K562 (cell line): ENCODE measurements at regions not wholly inside any gene's neighbourhood (a gene's known extent, or its start where the extent isn't known, plus 50 kb on each side); places are given as distances from the start of the nearest gene placed in this dataset.

ENCODE experiments used
- CHD2 ChIP-seq: IDR thresholded peaks from 2 replicates; pipeline ENCODE4 v1.6.1; 2011; ENCODE audit warnings: low read depth, low read length
- CREB3 ChIP-seq: fragments of 450-650 bp; conservative IDR thresholded peaks from 2 replicates; pipeline ENCODE4 v1.6.1; 2016; ENCODE audit warnings: missing genetic modification characterization, low read depth, mild to moderate bottlenecking, missing compliant biosample characterization, moderate library complexity
- E2F1 ChIP-seq: sonication (generic); formaldehyde crosslinking; IDR thresholded peaks from 2 replicates; pipeline ENCODE4 v1.8.1; 2023; ENCODE audit warnings: mild to moderate bottlenecking, missing genetic modification reagents, moderate library complexity
- EGR1 ChIP-seq: fragments of 450-650 bp; conservative IDR thresholded peaks from 2 replicates; pipeline ENCODE4 v1.6.1; 2017; ENCODE audit warnings: mild to moderate bottlenecking
- ELF2 ChIP-seq: fragments of 250-450 bp; sonication (Bioruptor Pico); IDR thresholded peaks from 2 replicates; pipeline ENCODE4 v1.5.0; 2021; ENCODE audit warnings: mild to moderate bottlenecking
- ELF4 ChIP-seq: fragments of 450-650 bp; formaldehyde crosslinking; IDR thresholded peaks from 2 replicates; pipeline ENCODE4 v1.4.0; 2022; ENCODE audit warnings: missing genetic modification characterization
- EP300 ChIP-seq: IDR thresholded peaks from 2 replicates; pipeline ENCODE4 v1.6.1; 2012; ENCODE audit warnings: low read length, improper control_type of control experiment
- KAT8 ChIP-seq: fragments of 450-650 bp; IDR thresholded peaks from 2 replicates; pipeline ENCODE4 v1.6.1; 2016; ENCODE audit warnings: low read depth, mild to moderate bottlenecking
- MCM2 ChIP-seq: fragments of 450-650 bp; IDR thresholded peaks from 2 replicates; pipeline ENCODE4 v1.6.1; 2017; ENCODE audit warnings: low read depth, mild to moderate bottlenecking
- MCM5 ChIP-seq: fragments of 450-650 bp; IDR thresholded peaks from 2 replicates; pipeline ENCODE4 v1.6.1; 2016; ENCODE audit warnings: low read depth
- MTA3 ChIP-seq: fragments of 450-650 bp; formaldehyde crosslinking; IDR thresholded peaks from 2 replicates; pipeline ENCODE4 v1.6.1; 2017; ENCODE audit warnings: mild to moderate bottlenecking, borderline replicate concordance
- NFIC ChIP-seq: fragments of 450-650 bp; IDR thresholded peaks from 2 replicates; pipeline ENCODE4 v1.6.1; 2017; ENCODE audit warnings: mild to moderate bottlenecking, inconsistent platforms
- NRF1 ChIP-seq, 2 experiments: fragments of 450-650 bp; IDR thresholded peaks in 1 of 2; conservative IDR thresholded peaks in 1 of 2; 2 replicates each; pipeline ENCODE4 v1.6.1; 2014; ENCODE audit warnings: mild to moderate bottlenecking in 2 of 2
- PPARD ChIP-seq: fragments of 250-450 bp; sonication (Bioruptor Pico); IDR thresholded peaks from 2 replicates; pipeline ENCODE4 v1.8.0; 2022; ENCODE audit warnings: inconsistent platforms, mild to moderate bottlenecking, moderate library complexity
- RAD21 ChIP-seq, 2 experiments: fragments of 250-450 bp in 1 of 2; fragments of 450-650 bp in 1 of 2; sonication (Bioruptor Pico) in 1 of 2; formaldehyde crosslinking in 1 of 2; IDR thresholded peaks in 1 of 2; conservative IDR thresholded peaks in 1 of 2; 2 replicates each; pipeline versions ENCODE4 v1.4.0 to v1.8.0; 2020 to 2022; ENCODE audit warnings: mild to moderate bottlenecking in 2 of 2, moderate library complexity in 1 of 2
- TSC22D4 ChIP-seq: fragments of 450-650 bp; IDR thresholded peaks from 2 replicates; pipeline ENCODE4 v1.6.1; 2016; ENCODE audit warnings: missing genetic modification characterization, missing biosample characterization, control low read depth
- TF ChIP-seq, protein P1 (sequence below): IDR thresholded peaks from 2 replicates; pipeline ENCODE4 v1.6.1; 2011; ENCODE audit warnings: borderline replicate concordance, low read depth, mild to moderate bottlenecking, moderate library complexity, low read length; ENCODE audit not compliant: insufficient read depth, poor library complexity, severe bottlenecking
- TF ChIP-seq, protein P2 (sequence below): IDR thresholded peaks from 2 replicates; pipeline ENCODE4 v1.6.1; 2012; ENCODE audit warnings: low read depth, low read length, improper control_type of control experiment, borderline replicate concordance
- TF ChIP-seq, protein P3 (sequence below): fragments of 250-450 bp; sonication (Bioruptor Pico); IDR thresholded peaks from 2 replicates; pipeline ENCODE4 v1.5.1; 2021; ENCODE audit warnings: mild to moderate bottlenecking
- TF ChIP-seq, protein P4 (sequence below): fragments of 250-450 bp; sonication (Bioruptor Pico); IDR thresholded peaks from 2 replicates; pipeline ENCODE4 v1.8.0; 2022; ENCODE audit warnings: moderate library complexity, mild to moderate bottlenecking, inconsistent platforms

GRCh38 chr16:85536411-85537330, 76.5 kb upstream of the GSE1 start (continued):
- TF ChIP-seq, protein P1, sequence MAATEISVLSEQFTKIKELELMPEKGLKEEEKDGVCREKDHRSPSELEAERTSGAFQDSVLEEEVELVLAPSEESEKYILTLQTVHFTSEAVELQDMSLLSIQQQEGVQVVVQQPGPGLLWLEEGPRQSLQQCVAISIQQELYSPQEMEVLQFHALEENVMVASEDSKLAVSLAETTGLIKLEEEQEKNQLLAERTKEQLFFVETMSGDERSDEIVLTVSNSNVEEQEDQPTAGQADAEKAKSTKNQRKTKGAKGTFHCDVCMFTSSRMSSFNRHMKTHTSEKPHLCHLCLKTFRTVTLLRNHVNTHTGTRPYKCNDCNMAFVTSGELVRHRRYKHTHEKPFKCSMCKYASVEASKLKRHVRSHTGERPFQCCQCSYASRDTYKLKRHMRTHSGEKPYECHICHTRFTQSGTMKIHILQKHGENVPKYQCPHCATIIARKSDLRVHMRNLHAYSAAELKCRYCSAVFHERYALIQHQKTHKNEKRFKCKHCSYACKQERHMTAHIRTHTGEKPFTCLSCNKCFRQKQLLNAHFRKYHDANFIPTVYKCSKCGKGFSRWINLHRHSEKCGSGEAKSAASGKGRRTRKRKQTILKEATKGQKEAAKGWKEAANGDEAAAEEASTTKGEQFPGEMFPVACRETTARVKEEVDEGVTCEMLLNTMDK: no peak
- no peak for TF ChIP-seq MCM2
- TF ChIP-seq KAT8: no peak
- no peak for TF ChIP-seq NRF1 (conservative IDR thresholded peaks at IDR 0.05 in 1 of 2, IDR thresholded peaks at IDR 0.05 in 1 of 2)
- TF ChIP-seq PPARD (CRISPR knock-in tag): no peak
- TF ChIP-seq MTA3: no peak
- no peak for TF ChIP-seq ELF2 (CRISPR knock-in tag)
- no peak for TF ChIP-seq TSC22D4 (tag)
- TF ChIP-seq, protein P2, sequence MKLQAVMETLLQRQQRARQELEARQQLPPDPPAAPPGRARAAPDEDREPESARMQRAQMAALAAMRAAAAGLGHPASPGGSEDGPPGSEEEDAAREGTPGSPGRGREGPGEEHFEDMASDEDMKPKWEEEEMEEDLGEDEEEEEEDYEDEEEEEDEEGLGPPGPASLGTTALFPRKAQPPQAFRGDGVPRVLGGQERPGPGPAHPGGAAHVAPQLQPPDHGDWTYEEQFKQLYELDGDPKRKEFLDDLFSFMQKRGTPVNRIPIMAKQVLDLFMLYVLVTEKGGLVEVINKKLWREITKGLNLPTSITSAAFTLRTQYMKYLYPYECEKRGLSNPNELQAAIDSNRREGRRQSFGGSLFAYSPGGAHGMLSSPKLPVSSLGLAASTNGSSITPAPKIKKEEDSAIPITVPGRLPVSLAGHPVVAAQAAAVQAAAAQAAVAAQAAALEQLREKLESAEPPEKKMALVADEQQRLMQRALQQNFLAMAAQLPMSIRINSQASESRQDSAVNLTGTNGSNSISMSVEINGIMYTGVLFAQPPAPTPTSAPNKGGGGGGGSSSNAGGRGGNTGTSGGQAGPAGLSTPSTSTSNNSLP: no peak
- no peak for TF ChIP-seq CHD2
- TF ChIP-seq, protein P3, sequence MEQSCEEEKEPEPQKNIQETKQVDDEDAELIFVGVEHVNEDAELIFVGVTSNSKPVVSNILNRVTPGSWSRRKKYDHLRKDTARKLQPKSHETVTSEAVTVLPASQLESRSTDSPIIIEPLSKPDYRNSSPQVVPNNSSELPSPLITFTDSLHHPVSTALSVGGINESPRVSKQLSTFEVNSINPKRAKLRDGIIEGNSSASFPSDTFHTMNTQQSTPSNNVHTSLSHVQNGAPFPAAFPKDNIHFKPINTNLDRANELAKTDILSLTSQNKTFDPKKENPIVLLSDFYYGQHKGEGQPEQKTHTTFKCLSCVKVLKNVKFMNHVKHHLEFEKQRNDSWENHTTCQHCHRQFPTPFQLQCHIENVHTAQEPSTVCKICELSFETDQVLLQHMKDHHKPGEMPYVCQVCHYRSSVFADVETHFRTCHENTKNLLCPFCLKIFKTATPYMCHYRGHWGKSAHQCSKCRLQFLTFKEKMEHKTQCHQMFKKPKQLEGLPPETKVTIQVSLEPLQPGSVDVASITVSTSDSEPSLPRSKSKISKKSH: no peak
- no peak for TF ChIP-seq MCM5
- no peak for TF ChIP-seq EP300
- no peak for TF ChIP-seq NFIC
- TF ChIP-seq CREB3 (tag): no peak
- TF ChIP-seq, protein P4, sequence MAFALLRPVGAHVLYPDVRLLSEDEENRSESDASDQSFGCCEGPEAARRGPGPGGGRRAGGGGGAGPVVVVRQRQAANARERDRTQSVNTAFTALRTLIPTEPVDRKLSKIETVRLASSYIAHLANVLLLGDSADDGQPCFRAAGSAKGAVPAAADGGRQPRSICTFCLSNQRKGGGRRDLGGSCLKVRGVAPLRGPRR (CRISPR knock-in tag): 0 out of 2 replicates have a peak, but pooled peaks have one; percentile 13
- TF ChIP-seq E2F1: no peak
- TF ChIP-seq EGR1: no peak
- TF ChIP-seq RAD21 (CRISPR knock-in tag; conservative IDR thresholded peaks at IDR 0.05 in 1 of 2, IDR thresholded peaks at IDR 0.05 in 1 of 2): no peak
- TF ChIP-seq ELF4 (CRISPR knock-in tag): no peak
